GM18861 (cell line): ENCODE measurements at regions not wholly inside any gene's neighbourhood (a gene's known extent, or its start where the extent isn't known, plus 50 kb on each side); places are given as distances from the start of the nearest gene placed in this dataset.

Experiments used
- ATAC-seq: cut with Tn5 transposase; IDR thresholded peaks from one replicate; pipeline ENCODE4 v1.9.1; 2021; ENCODE audit not compliant: unreplicated experiment

DNA sequence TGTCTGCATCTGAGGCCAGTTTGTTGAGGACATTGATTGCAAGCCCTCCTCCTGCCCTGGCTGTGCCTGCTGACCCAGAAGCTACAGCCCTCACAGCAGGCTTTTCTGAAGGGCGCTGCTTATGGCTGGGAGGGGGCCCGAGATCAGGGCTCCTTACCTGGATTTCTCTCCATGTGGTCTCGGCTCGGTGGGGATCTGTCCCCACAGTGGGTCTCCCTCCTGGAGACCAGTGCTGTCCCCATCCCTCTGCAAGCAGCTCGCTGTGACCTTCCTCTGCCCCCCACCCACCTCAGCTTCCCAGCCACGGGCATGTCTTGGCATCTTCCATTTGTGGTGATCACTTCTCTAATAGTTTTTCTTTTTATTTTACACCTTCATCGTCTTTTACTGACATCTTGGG, 357.9 kb downstream of the IRX2 start:
- ATAC-seq, result no peak

DNA sequence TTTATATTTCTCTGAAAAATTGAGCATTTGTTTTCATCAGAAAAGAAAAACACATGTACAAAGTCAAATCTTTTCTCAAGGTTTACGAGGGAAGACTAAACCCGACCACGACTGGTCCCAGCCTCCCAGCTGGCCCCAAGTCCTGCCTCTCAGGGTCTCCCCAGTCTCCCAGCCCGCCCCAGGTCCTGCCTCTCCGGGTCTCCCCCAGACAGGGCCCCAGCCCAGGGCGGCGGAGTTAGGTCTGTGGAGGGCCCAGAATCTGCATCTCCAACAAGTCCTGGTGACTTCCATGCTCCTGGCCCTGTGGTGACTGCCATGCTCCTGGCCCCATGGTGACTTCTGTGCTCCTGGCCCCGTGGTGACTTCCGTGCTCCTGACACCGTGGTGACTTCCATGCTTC, 359.9 kb downstream of the IRX2 start:
- no peak for ATAC-seq

DNA sequence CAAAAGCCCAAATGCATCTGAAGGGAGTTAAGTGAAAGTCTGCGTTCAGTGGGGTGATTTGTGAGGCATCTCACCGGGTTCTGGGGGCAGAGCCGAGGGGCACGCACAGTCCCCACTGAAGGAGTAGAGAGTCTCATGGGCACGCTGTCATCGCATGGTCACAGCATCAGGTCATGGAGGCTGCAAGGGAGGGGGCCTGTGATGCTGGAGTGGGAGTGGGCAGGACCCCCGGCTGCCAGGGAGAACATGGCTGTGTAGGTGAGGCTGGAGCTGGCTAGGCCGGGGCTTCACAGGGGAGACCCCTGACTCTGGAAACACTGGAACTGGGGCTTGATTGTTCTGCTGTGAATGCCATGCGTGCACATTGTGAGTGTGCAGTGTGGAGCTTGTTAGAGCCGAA, 360.5 kb downstream of the IRX2 start:
- no peak for ATAC-seq

DNA sequence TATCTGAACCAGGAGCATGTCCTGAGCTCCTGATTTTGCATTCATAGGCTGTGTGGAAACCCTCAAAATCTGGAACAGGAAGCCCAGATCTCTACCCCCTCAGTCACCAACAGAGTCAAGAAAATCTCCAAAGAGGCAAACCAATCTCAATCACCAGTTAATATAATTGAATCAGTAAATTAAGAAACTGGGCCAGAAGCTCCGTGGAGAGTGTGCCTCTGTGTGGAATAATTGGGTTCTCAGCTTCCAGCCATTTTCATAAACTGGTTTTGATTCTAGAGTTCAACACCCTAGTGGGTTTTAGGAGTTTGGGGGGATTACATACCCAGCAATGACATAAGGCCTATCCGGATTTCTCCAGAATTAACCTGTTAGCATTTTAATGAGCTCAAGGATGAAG, 362.9 kb downstream of the IRX2 start:
- ATAC-seq, result no peak

DNA sequence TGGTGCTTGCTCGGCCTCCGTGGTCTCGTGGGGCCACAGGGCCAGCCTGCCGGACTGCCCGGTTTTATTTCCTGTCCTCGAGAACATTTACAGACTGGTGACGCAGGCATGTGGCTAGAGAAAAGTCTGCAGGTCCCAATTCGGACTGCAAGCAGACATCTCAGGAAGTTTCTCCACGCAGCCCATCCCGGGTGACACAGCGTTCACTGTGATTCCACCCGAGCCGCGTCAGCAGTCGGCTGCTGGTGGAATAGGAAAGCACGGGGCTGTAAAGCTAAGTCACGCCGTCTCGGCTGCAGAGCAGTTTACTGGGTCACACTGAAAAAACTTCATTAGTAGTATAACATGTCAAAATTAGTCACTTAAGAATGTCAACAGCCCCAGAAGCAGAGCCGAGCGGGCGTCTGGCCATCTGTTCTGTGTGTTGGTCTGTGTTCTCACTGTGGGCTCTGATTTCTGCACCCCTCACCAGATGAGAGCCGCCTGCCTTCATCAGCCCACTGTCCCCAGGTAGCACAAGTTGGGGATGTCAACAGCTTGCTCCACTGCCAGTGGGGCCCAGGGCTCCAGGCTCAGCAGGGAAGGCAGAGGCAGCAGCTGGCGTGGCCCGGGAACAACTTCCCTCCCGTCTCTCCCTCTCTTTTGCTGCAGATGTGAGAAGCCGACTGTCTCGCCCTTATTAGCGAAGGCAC, 363.7 kb downstream of the IRX2 start:
- ATAC-seq, result no peak

DNA sequence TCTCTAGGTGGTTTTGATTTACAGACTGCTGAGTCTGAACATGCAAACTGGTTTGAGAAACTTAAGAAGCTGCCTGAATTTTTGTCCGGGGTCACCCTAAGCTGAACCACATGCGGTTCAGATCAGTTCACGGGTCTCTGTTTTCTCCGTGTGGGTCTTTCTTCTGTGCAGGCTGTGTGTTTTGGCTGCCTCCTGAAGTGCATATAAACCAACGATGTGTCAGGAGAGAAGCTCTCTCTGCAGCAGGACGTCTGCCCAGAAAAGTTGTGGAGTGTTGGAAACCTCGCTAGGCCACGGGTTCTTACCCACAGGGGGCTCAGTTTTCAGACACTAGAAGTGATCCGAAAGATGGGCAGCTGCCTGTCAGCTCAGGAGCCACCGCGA, 364.2 kb downstream of the IRX2 start:
- no peak for ATAC-seq

DNA sequence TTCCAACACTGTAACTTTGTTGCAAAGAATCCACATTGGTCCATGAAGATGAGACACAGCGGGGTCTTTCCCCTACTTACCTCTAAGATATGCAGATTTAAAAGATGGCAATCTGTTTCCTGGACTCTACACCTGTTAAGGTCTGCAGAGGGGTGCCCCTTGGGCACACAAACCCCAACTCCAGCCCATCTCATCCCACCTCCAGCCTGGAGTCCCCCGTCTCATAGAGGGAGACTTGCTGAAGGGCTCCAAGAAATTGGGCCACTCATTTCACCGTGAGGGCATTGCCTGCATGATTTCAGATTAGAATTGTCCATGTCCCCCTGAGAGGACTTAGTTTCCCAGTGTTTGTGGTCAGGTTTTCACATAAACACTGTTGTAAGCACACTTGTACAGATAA, 365.7 kb downstream of the IRX2 start:
- ATAC-seq, result no peak

DNA sequence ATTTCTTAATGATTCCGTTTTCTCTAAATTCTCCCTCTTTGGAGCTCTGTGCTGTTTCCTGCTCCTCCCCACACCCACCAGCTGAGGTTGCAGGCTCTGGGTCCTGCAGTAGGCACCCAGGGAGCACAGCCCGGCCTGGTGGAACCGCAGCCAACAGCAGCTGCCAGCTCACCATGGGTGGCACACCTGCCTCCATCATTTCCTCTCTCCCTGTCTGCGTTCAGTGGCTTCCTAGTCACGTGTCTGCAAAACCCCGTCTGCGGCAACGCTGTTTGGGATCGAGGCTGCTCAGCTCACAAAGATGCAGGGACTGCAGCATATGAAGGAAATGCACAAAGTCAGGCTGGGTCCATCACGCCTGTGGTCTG, 367.8 kb downstream of the IRX2 start:
- ATAC-seq, result no peak

DNA sequence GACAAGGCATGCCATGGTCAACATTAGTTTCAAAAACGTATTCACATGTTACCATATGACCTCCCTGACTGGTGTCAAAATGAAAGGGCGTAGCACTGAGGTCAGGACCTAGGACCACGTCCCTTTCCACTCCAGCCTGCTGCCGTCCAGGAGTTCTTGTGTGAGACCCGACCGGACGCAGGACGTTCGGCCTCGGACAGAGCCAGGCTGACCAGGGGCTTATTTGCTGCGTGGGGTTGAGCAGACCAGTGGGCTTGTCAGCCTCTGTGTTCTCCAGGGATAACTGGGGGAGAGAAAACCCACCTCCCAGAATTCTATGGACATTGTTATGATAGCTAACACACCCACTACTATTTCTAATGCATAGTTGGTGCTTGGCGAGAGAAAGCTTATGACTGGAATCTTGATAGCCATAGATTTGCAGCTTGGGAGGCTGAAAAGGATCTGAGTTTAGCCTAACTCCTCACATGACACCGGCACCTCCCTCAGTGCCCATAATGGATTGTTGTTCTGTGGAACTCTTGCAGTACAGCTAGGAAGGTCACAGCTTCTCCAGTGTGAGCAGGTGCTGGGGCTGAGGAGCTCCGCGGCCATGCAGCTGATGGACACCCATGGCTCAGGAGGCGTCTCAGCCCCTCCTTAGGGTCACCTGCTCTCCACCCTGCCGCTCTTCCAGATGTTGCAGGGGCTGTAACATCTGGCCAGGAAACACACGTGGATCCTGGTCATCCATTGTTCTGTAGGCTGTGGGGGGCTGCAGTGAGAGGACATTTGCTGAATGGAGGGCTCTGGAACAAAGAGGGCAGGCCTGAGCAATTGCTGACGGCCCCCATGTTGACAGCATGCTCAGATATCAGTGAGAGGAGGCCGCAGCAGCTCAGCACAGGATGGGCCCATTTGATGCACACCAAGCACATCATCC, 368.4 kb downstream of the IRX2 start:
- no peak for ATAC-seq

DNA sequence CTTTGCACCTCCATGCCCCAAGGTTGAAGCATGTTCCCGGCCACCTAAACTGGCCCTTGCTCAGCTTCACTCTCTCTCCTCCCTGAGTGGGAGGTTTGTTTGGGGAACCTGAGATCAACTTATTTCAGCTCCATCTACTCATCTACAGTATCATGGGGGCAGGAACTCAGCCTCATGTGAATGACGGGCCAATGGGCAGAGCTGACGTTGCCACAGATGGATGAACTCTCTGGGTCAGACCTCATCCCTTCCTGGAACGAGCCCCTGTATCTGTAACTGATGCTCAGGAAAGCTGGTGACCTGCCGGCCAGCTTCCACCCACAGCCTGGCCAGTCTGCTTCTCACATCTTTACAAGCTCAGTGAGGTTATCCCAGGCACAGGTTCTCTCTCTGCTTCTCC, 369.6 kb downstream of the IRX2 start:
- ATAC-seq, result no peak

DNA sequence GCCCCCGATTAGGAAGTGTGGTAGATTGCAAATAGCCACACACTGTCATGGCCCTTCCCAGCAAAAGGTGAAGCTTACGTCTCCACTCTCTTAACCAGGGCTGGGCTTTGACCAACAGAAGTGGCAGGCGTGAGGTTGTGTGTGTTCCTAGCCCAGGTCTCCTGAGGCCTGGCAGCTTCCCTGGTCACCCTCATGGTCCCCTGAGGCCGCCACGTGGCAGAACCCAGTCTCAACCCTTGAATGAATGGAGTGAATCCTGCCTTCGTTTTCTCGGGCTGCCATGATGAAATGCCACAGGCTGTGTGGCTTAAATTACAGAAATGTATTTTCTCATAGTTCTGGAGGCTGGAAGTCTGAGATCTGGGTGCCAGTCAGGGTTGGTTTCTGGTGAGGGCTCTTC, 370.4 kb downstream of the IRX2 start:
- no peak for ATAC-seq

DNA sequence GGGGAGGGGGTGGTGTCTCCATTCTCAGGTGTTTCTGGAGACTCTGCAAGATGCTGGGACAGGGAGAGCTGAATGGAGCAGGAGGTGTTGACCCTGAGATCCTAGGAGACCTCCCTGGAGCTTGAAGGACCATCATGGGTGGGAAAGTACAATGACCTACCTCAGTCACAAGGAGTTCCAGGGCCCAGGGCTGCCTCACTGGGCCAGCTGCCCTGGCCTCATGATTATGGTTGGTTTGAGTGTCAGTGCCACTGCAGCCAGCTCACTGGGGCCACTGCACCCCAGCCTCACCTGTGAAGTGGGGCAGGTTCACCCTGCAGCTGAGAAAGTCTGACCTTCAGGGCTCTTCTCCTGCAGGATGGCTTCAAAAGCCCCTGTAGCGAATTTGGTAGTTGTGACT, 372.5 kb downstream of the IRX2 start:
- ATAC-seq, result no peak

DNA sequence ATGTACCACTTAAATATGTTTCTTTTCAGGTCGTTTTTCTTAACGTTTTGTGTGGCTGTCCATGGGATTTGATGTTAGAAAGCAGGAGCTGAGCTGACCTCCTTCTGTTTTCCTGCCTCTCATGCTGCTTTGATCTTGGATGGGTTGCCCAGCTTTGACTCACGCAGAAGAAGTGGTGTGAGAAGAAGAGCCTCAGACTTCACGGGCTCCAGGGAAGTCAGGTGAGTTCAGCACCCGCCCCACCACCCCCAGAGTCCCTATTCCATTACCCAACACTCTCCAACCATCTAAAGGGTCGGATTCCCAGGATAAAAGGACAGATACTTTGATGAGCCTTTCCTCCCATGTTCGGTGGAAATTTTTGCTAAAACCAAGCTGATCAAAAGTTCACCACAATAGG, 373.4 kb downstream of the IRX2 start:
- no peak for ATAC-seq

DNA sequence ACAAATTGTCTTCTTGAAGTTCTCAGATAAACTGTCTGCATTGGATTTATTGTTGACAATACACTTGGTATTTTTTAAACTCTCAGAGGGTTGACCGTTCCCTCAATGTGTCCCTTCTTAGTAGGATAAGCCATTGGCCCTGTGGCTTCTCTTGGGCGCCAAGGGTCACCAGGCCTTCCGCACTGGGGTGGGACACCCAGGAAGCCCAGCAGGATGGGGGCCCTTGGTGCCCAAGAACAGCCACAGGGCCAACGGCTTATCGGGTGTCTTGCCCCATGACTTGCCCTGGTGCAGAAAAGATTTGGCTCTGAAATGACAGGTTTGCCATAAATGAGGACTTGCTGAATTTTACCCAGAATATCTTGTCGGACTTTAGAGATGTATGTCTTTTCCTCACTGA, 375.0 kb downstream of the IRX2 start:
- no peak for ATAC-seq

DNA sequence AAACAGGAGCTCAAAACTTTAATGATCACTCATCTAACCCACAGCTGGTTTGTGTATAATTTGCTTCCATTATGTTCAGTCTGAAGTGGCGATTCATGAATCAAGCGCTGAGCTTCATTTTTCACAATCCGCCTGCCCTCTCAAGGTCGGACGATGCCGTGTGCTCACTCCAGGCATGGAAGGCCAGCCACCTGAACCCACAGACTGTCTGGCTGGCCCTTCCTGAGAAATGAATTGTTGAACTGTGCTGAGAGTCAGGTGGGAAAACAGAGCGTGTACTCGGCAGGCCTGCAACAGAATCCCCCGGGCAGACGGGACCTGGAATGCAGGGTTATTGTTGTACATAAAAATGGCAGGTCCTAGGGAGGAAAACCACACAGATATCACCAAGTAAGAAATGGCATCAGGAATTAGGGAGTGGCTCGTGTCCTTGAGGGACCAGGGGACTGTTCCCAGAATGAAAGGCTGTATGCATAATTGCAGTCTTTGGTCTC, 375.7 kb downstream of the IRX2 start:
- ATAC-seq, result no peak

DNA sequence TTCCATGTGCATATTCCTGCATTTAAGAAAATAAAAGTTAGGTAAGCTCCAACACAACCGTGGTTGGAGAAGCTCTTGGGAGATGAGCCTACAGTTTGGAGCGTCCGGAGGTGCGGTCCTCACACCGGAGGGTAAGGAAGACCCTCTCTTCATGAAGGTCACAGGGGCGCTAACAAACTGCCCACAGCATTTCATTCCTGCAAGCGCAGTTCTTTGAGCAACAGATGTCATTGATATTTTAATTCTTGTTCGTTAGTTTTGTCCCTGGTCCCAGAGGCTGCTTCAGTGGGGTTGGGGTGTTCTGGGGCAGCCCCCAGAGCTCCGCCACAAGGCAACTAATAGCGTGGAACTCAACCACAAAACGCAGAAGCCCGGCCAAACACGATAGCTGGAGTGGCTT, 376.2 kb downstream of the IRX2 start:
- no peak for ATAC-seq

DNA sequence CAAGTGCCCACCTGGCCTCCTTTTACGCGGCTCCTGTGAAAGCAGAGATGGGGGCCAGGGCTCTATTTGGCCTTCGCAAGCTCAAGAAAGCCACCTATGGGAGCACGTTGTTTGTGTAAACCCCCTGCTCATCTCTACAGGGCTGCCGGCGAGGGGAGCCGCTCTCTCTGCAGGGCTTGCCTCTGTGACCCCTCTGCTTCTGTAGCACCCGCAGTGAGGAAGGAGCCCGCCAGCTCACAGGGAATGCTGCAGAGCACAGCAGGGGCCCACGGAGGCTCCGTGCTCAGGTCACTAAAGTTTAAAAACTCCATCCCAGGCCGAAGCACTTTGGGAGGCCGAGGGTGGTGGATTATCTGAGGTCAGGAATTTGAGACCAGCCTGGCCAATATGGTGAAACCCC, 376.8 kb downstream of the IRX2 start:
- no peak for ATAC-seq

DNA sequence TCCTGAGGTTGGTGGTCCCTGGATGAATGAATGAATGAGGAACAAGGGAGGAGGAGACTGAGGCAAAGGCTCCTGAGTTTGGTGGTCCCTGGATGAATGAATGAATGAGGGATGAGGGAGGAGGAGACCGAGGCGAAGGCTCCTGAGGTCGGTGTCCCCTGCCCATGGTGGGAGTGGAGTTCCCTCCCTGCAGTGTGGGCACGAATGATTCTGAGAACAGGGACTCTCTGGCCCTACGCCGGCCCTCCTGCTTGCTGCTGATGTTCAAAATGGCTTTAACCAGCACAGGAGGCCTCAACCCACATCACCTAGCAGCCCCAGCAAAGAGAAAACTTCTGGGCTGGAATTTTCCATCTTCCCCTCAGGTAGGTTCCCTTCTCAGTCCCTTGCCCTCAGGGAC, 377.8 kb downstream of the IRX2 start:
- ATAC-seq, result no peak

DNA sequence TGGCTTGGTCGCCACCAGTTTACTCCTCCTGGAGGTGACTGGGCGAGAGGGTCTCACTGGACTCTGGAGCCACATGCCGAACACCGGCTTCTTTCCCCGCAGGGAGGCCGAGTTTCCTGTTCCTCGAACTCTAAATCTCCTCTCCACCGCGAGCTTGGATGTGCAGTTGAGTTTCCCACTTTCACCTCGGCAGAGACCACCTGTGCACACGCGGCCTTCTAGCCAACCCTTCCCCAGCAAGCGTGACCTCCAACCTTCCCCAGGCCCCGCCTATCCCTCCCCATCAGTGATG, 380.1 kb downstream of the IRX2 start:
- no peak for ATAC-seq

DNA sequence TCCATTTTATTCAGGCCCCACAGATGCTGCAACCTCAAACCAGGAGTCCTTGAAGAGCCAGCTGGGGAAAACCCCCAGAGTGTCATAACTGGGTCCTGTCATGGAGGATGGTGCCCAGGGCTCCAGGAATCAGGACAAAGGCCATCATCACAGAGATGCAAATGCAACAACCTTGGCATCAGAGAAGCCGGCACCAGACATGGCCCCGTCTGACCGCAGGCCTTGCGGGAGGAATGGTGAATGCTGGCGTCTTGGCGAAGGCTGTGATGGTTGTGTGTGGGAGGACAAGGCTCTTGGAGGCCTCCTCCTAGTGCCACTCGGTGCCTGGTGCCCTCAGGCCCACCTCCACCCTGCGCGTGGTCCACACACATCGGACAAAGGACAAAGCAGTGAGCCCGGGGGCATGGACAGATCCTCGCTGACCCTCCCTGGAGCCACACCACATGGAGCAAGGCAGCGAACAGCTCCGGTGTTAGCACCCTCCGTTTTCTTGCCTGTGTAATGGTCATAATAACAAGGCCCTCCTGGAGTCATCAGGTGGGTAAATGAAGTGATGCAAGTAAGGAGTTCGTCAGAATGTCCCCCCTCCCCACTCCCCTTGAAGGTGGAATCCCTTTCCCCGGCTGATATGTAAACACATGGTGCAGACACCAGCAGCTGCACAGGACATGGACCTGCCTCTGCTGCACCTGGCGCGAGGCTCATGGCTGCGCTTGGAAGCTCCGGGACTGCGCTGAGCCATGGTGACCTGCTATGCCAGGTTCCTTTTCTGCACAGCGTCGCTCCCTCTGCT, 380.7 kb downstream of the IRX2 start:
- no peak for ATAC-seq

DNA sequence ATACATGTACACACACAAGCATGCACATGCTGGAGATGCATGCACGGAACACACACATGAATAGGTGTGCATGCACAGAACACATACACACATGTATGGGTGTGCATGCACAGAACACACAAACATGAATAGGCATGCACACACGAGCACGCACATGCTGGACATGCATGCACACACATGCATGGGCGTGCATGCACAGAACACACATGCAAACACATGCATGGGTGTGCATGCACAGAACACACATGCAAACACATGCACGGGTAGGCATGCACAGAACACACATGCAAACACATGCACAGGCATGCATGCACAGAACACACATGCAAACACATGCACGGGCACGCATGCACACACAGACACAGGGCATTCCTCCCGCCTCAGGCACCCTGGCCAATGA, 382.3 kb downstream of the IRX2 start:
- ATAC-seq, result no peak

DNA sequence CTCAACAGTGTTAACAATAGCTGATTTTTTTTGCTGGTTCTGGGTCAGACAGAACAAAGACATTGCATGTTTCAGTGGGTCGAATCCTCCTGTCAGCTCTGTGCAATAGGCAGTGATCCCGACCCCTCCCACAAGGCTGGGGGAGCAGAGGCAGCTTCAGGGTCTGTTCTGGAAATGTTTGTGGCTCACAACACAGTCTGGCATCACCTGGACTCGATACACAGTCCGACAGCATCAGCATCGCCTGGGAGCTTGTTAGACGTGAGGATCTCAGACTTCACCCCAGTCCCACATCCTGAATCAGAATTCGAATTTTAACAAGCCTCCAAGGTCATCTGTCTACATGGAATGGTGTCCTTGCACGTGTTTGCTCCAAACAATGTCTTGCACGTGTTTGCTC, 384.7 kb downstream of the IRX2 start:
- no peak for ATAC-seq
